ENCODE measurements at regions not wholly inside any gene's neighbourhood (a gene's known extent, or its start where the extent isn't known, plus 50 kb on each side); places are given as distances from the start of the nearest gene placed in this dataset.

GRCh38 chr11:112361396-112361795 is 100.7 kb upstream of the PLET1 start:
- Histone ChIP-seq H3K27me3 (ENCODE audit: low read depth, low read length) (no peaks in the 10 kb centered on the region), H3K36me3 (ENCODE audit: control insufficient read depth in 1 of 2, insufficient read depth in 2 of 2, low read length in 2 of 2) (no peaks in the 10 kb centered on the region), H3K27ac (ENCODE audit: low read length) (no peak overlapping the region), H3K4me3 (ENCODE audit: low read depth in 1 of 2, low read length in 2 of 2) (no peak overlapping the region), H3K9me3 (ENCODE audit: control insufficient read depth in 1 of 2, low read length in 2 of 2) (no peaks in the 10 kb centered on the region), H3K4me1 (ENCODE audit: control insufficient read depth in 1 of 2, insufficient read depth in 2 of 2, low read length in 2 of 2) (peaks cover 0 to 5% of the 10 kb centered on the region in 2 donors)

- Histone ChIP-seq H3K4me1 (ENCODE audit: control insufficient read depth in 1 of 2, insufficient read depth in 2 of 2, low read length in 2 of 2) (peaks cover 0 to 5% of the 10 kb centered on the region in 2 donors), H3K27me3 (ENCODE audit: low read depth, low read length) (no peaks in the 10 kb centered on the region), H3K27ac (ENCODE audit: low read length) (no peak overlapping the region), H3K36me3 (ENCODE audit: control insufficient read depth in 1 of 2, insufficient read depth in 2 of 2, low read length in 2 of 2) (no peaks in the 10 kb centered on the region), H3K4me3 (ENCODE audit: low read depth in 1 of 2, low read length in 2 of 2) (no peak overlapping the region), H3K9me3 (ENCODE audit: control insufficient read depth in 1 of 2, low read length in 2 of 2) (no peaks in the 10 kb centered on the region)
These were observed 102.9 kb upstream of the PLET1 start for GRCh38 chr11:112363527-112363926.

- Histone ChIP-seq H3K27ac (ENCODE audit: low read length) (peak overlapping the region; percentile 75), H3K4me3 (ENCODE audit: low read depth in 1 of 2, low read length in 2 of 2) (no peak overlapping the region), H3K9me3 (ENCODE audit: control insufficient read depth in 1 of 2, low read length in 2 of 2) (no peaks in the 10 kb centered on the region), H3K27me3 (ENCODE audit: low read depth, low read length) (no peaks in the 10 kb centered on the region), H3K4me1 (ENCODE audit: control insufficient read depth in 1 of 2, insufficient read depth in 2 of 2, low read length in 2 of 2) (peaks cover 0 to 5% of the 10 kb centered on the region in 2 donors), H3K36me3 (ENCODE audit: control insufficient read depth in 1 of 2, insufficient read depth in 2 of 2, low read length in 2 of 2) (no peaks in the 10 kb centered on the region)
These were observed 104.4 kb upstream of the PLET1 start for GRCh38 chr11:112364962-112365481.

- H3K27me3 ChIP-seq (ENCODE audit: low read depth, low read length), result no peaks in the 10 kb centered on the region
- H3K4me3 ChIP-seq (ENCODE audit: low read depth in 1 of 2, low read length in 2 of 2), result no peak overlapping the region
- H3K4me1 ChIP-seq (ENCODE audit: control insufficient read depth in 1 of 2, insufficient read depth in 2 of 2, low read length in 2 of 2), result peaks cover 0 to 5% of the 10 kb centered on the region in 2 donors
- peak overlapping the region; percentile 75 for H3K27ac ChIP-seq (ENCODE audit: low read length)
- no peaks in the 10 kb centered on the region for H3K36me3 ChIP-seq (ENCODE audit: control insufficient read depth in 1 of 2, insufficient read depth in 2 of 2, low read length in 2 of 2)
- no peaks in the 10 kb centered on the region for H3K9me3 ChIP-seq (ENCODE audit: control insufficient read depth in 1 of 2, low read length in 2 of 2)
These were observed 105.4 kb upstream of the PLET1 start for GRCh38 chr11:112366012-112366411.

GRCh38 chr11:112366777-112367176 is 106.1 kb upstream of the PLET1 start:
- Histone ChIP-seq H3K4me3 (ENCODE audit: low read depth in 1 of 2, low read length in 2 of 2) (no peak overlapping the region), H3K4me1 (ENCODE audit: control insufficient read depth in 1 of 2, insufficient read depth in 2 of 2, low read length in 2 of 2) (peaks cover 0 to 5% of the 10 kb centered on the region in 2 donors), H3K27ac (ENCODE audit: low read length) (no peak overlapping the region), H3K9me3 (ENCODE audit: control insufficient read depth in 1 of 2, low read length in 2 of 2) (no peaks in the 10 kb centered on the region), H3K36me3 (ENCODE audit: control insufficient read depth in 1 of 2, insufficient read depth in 2 of 2, low read length in 2 of 2) (no peaks in the 10 kb centered on the region), H3K27me3 (ENCODE audit: low read depth, low read length) (no peaks in the 10 kb centered on the region)

- no peaks in the 10 kb centered on the region for H3K9me3 ChIP-seq (ENCODE audit: control insufficient read depth in 1 of 2, low read length in 2 of 2)
- H3K4me3 ChIP-seq (ENCODE audit: low read depth in 1 of 2, low read length in 2 of 2), result no peak overlapping the region
- H3K27ac ChIP-seq (ENCODE audit: low read length), result no peak overlapping the region
- no peaks in the 10 kb centered on the region for H3K27me3 ChIP-seq (ENCODE audit: low read depth, low read length)
- peaks cover 0 to 5% of the 10 kb centered on the region in 2 donors for H3K4me1 ChIP-seq (ENCODE audit: control insufficient read depth in 1 of 2, insufficient read depth in 2 of 2, low read length in 2 of 2)
- no peaks in the 10 kb centered on the region for H3K36me3 ChIP-seq (ENCODE audit: control insufficient read depth in 1 of 2, insufficient read depth in 2 of 2, low read length in 2 of 2)
These were observed 106.8 kb upstream of the PLET1 start for GRCh38 chr11:112367461-112367860.

GRCh38 chr11:112367895-112368294 is 107.2 kb upstream of the PLET1 start:
- no peak overlapping the region for H3K27ac ChIP-seq (ENCODE audit: low read length)
- H3K9me3 ChIP-seq (ENCODE audit: control insufficient read depth in 1 of 2, low read length in 2 of 2), result no peaks in the 10 kb centered on the region
- no peaks in the 10 kb centered on the region for H3K36me3 ChIP-seq (ENCODE audit: control insufficient read depth in 1 of 2, insufficient read depth in 2 of 2, low read length in 2 of 2)
- H3K4me3 ChIP-seq (ENCODE audit: low read depth in 1 of 2, low read length in 2 of 2), result no peak overlapping the region
- H3K27me3 ChIP-seq (ENCODE audit: low read depth, low read length), result no peaks in the 10 kb centered on the region
- H3K4me1 ChIP-seq (ENCODE audit: control insufficient read depth in 1 of 2, insufficient read depth in 2 of 2, low read length in 2 of 2), result peaks cover 0 to 5% of the 10 kb centered on the region in 2 donors

GRCh38 chr11:112368381-112368780 is 107.7 kb upstream of the PLET1 start:
- peaks cover 0 to 5% of the 10 kb centered on the region in 2 donors for H3K4me1 ChIP-seq (ENCODE audit: control insufficient read depth in 1 of 2, insufficient read depth in 2 of 2, low read length in 2 of 2)
- no peak overlapping the region for H3K4me3 ChIP-seq (ENCODE audit: low read depth in 1 of 2, low read length in 2 of 2)
- H3K36me3 ChIP-seq (ENCODE audit: control insufficient read depth in 1 of 2, insufficient read depth in 2 of 2, low read length in 2 of 2), result no peaks in the 10 kb centered on the region
- no peak overlapping the region for H3K27ac ChIP-seq (ENCODE audit: low read length)
- no peaks in the 10 kb centered on the region for H3K27me3 ChIP-seq (ENCODE audit: low read depth, low read length)
- H3K9me3 ChIP-seq (ENCODE audit: control insufficient read depth in 1 of 2, low read length in 2 of 2), result no peaks in the 10 kb centered on the region

GRCh38 chr11:112369374-112369773 is 108.7 kb upstream of the PLET1 start:
- Histone ChIP-seq H3K4me3 (ENCODE audit: low read depth in 1 of 2, low read length in 2 of 2) (no peak overlapping the region), H3K27ac (ENCODE audit: low read length) (no peak overlapping the region), H3K9me3 (ENCODE audit: control insufficient read depth in 1 of 2, low read length in 2 of 2) (no peaks in the 10 kb centered on the region), H3K4me1 (ENCODE audit: control insufficient read depth in 1 of 2, insufficient read depth in 2 of 2, low read length in 2 of 2) (peaks cover 0 to 5% of the 10 kb centered on the region in 2 donors), H3K36me3 (ENCODE audit: control insufficient read depth in 1 of 2, insufficient read depth in 2 of 2, low read length in 2 of 2) (no peaks in the 10 kb centered on the region), H3K27me3 (ENCODE audit: low read depth, low read length) (no peaks in the 10 kb centered on the region)

- Histone ChIP-seq H3K36me3 (ENCODE audit: control insufficient read depth in 1 of 2, insufficient read depth in 2 of 2, low read length in 2 of 2) (no peaks in the 10 kb centered on the region), H3K9me3 (ENCODE audit: control insufficient read depth in 1 of 2, low read length in 2 of 2) (no peaks in the 10 kb centered on the region), H3K27ac (ENCODE audit: low read length) (no peak overlapping the region), H3K4me3 (ENCODE audit: low read depth in 1 of 2, low read length in 2 of 2) (no peak overlapping the region), H3K4me1 (ENCODE audit: control insufficient read depth in 1 of 2, insufficient read depth in 2 of 2, low read length in 2 of 2) (peaks cover 0 to under 1% of the 10 kb centered on the region in 2 donors), H3K27me3 (ENCODE audit: low read depth, low read length) (no peaks in the 10 kb centered on the region)
These were observed 109.3 kb upstream of the PLET1 start for GRCh38 chr11:112369916-112370315.

GRCh38 chr11:112374486-112375140 is 114.0 kb upstream of the PLET1 start:
- Histone ChIP-seq H3K4me3 (ENCODE audit: low read depth in 1 of 2, low read length in 2 of 2) (no peak overlapping the region), H3K27ac (ENCODE audit: low read length) (no peak overlapping the region), H3K27me3 (ENCODE audit: low read depth, low read length) (no peaks in the 10 kb centered on the region), H3K36me3 (ENCODE audit: control insufficient read depth in 1 of 2, insufficient read depth in 2 of 2, low read length in 2 of 2) (no peaks in the 10 kb centered on the region), H3K4me1 (ENCODE audit: control insufficient read depth in 1 of 2, insufficient read depth in 2 of 2, low read length in 2 of 2) (no peaks in the 10 kb centered on the region), H3K9me3 (ENCODE audit: control insufficient read depth in 1 of 2, low read length in 2 of 2) (no peaks in the 10 kb centered on the region)

- no peak overlapping the region for H3K27ac ChIP-seq (ENCODE audit: low read length)
- H3K9me3 ChIP-seq (ENCODE audit: control insufficient read depth in 1 of 2, low read length in 2 of 2), result no peaks in the 10 kb centered on the region
- H3K4me1 ChIP-seq (ENCODE audit: control insufficient read depth in 1 of 2, insufficient read depth in 2 of 2, low read length in 2 of 2), result no peaks in the 10 kb centered on the region
- no peaks in the 10 kb centered on the region for H3K36me3 ChIP-seq (ENCODE audit: control insufficient read depth in 1 of 2, insufficient read depth in 2 of 2, low read length in 2 of 2)
- H3K4me3 ChIP-seq (ENCODE audit: low read depth in 1 of 2, low read length in 2 of 2), result no peak overlapping the region
- no peaks in the 10 kb centered on the region for H3K27me3 ChIP-seq (ENCODE audit: low read depth, low read length)
These were observed 117.3 kb upstream of the PLET1 start for GRCh38 chr11:112377946-112378345.

All from muscle layer of duodenum (tissue), 2 donors.